Neural cell (in vitro differentiated cells): ENCODE measurements at regions not wholly inside any gene's neighbourhood (a gene's known extent, or its start where the extent isn't known, plus 50 kb on each side); places are given as distances from the start of the nearest gene placed in this dataset.

Experiments
- EP300 ChIP-seq: fragments of 450-650 bp; conservative IDR thresholded peaks from 2 replicates; pipeline ENCODE4 v1.6.1; 2014; ENCODE audit warnings: antibody characterized with exemption, mild to moderate bottlenecking, moderate library complexity; ENCODE audit not compliant: poor library complexity, severe bottlenecking
- EZH2 ChIP-seq: fragments of 200-600, 300-800 bp; shearing (Covaris generic), sonication (generic); IDR thresholded peaks from 2 replicates; pipeline ENCODE4 v1.6.1; 2014; ENCODE audit warnings: antibody characterized with exemption, low read length, borderline replicate concordance, mild to moderate bottlenecking; ENCODE audit not compliant: insufficient read depth, poor library complexity, severe bottlenecking
- MXI1 ChIP-seq: fragments of 450-650 bp; conservative IDR thresholded peaks from 2 replicates; pipeline ENCODE4 v1.6.1; 2014; ENCODE audit warnings: antibody characterized with exemption, mild to moderate bottlenecking; ENCODE audit not compliant: poor library complexity, severe bottlenecking
- POLR2AphosphoS5 ChIP-seq: IDR thresholded peaks from 2 replicates; pipeline ENCODE4 v1.6.1; 2012
- RAD21 ChIP-seq: fragments of 450-650 bp; conservative IDR thresholded peaks from 2 replicates; pipeline ENCODE4 v1.6.1; 2014; ENCODE audit warnings: antibody characterized with exemption, mild to moderate bottlenecking, moderate library complexity
- SMC3 ChIP-seq: fragments of 450-650 bp; conservative IDR thresholded peaks from 2 replicates; pipeline ENCODE4 v1.6.1; 2014; ENCODE audit warnings: antibody characterized with exemption, mild to moderate bottlenecking, moderate library complexity; ENCODE audit not compliant: poor library complexity
- TAF1 ChIP-seq: IDR thresholded peaks from 2 replicates; pipeline ENCODE4 v1.6.1; 2012; ENCODE audit warnings: low read depth
- TF ChIP-seq, protein P1 (sequence below): fragments of 450-650 bp; IDR thresholded peaks from 2 replicates; pipeline ENCODE4 v1.5.1; 2014; ENCODE audit warnings: antibody characterized with exemption, mild to moderate bottlenecking, moderate library complexity; ENCODE audit not compliant: poor library complexity, severe bottlenecking
- TF ChIP-seq, protein P2 (sequence below): IDR thresholded peaks from 2 replicates; pipeline ENCODE4 v1.6.1; 2012; ENCODE audit warnings: borderline replicate concordance

DNA sequence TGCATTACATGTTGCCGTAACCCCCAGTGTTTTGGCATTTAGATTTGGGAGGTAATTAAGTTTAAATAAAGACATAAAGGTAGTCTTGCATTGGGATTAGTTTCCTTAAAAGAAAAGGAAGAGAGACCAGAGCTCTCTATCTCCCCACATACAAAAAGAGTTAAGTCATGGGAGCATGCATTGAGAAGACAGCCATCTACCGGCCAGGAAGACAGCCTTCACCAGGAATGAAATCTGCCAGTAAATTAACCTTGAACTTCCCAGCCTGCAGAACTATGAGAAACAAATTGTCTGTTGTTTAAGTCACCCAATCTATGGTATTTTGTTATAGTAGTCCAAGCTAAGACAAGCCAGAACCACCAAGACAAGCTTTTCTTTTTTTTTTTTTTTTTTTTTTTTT lies 567.0 kb upstream of the CDH18 start:
- TF ChIP-seq, protein P1, sequence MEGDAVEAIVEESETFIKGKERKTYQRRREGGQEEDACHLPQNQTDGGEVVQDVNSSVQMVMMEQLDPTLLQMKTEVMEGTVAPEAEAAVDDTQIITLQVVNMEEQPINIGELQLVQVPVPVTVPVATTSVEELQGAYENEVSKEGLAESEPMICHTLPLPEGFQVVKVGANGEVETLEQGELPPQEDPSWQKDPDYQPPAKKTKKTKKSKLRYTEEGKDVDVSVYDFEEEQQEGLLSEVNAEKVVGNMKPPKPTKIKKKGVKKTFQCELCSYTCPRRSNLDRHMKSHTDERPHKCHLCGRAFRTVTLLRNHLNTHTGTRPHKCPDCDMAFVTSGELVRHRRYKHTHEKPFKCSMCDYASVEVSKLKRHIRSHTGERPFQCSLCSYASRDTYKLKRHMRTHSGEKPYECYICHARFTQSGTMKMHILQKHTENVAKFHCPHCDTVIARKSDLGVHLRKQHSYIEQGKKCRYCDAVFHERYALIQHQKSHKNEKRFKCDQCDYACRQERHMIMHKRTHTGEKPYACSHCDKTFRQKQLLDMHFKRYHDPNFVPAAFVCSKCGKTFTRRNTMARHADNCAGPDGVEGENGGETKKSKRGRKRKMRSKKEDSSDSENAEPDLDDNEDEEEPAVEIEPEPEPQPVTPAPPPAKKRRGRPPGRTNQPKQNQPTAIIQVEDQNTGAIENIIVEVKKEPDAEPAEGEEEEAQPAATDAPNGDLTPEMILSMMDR, result no peak
- TF ChIP-seq, protein P2, sequence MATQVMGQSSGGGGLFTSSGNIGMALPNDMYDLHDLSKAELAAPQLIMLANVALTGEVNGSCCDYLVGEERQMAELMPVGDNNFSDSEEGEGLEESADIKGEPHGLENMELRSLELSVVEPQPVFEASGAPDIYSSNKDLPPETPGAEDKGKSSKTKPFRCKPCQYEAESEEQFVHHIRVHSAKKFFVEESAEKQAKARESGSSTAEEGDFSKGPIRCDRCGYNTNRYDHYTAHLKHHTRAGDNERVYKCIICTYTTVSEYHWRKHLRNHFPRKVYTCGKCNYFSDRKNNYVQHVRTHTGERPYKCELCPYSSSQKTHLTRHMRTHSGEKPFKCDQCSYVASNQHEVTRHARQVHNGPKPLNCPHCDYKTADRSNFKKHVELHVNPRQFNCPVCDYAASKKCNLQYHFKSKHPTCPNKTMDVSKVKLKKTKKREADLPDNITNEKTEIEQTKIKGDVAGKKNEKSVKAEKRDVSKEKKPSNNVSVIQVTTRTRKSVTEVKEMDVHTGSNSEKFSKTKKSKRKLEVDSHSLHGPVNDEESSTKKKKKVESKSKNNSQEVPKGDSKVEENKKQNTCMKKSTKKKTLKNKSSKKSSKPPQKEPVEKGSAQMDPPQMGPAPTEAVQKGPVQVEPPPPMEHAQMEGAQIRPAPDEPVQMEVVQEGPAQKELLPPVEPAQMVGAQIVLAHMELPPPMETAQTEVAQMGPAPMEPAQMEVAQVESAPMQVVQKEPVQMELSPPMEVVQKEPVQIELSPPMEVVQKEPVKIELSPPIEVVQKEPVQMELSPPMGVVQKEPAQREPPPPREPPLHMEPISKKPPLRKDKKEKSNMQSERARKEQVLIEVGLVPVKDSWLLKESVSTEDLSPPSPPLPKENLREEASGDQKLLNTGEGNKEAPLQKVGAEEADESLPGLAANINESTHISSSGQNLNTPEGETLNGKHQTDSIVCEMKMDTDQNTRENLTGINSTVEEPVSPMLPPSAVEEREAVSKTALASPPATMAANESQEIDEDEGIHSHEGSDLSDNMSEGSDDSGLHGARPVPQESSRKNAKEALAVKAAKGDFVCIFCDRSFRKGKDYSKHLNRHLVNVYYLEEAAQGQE, result no peak
- no peak for TF ChIP-seq SMC3
- no peak for TF ChIP-seq RAD21
- TF ChIP-seq EZH2, result no peak
- no peak for TF ChIP-seq TAF1
- no peak for TF ChIP-seq EP300
- TF ChIP-seq POLR2AphosphoS5, result no peak
- TF ChIP-seq MXI1, result no peak
